ENCODE measurements at regions not wholly inside any gene's neighbourhood (a gene's known extent, or its start where the extent isn't known, plus 50 kb on each side); places are given as distances from the start of the nearest gene placed in this dataset.

GRCh38 chr1:195085196-195085595 lies 1523.0 kb downstream of the KCNT2 start:
- no peak for DNase-seq (ENCODE audit: low read depth in 2 of 2)

GRCh38 chr1:195082183-195082582 lies 1526.1 kb downstream of the KCNT2 start:
- DNase-seq (ENCODE audit: low read depth in 2 of 2): no peak

- no peak for DNase-seq (ENCODE audit: low read depth in 2 of 2)
Observed at GRCh38 chr1:195076682-195077081, 1531.6 kb downstream of the KCNT2 start.

- DNase-seq (ENCODE audit: low read depth in 2 of 2): no peak
Observed at GRCh38 chr1:195075973-195076372, 1532.3 kb downstream of the KCNT2 start.

GRCh38 chr1:195071461-195071860 lies 1536.8 kb downstream of the KCNT2 start:
- DNase-seq (ENCODE audit: low read depth in 2 of 2): no peak

- no peak for DNase-seq (ENCODE audit: low read depth in 2 of 2)
Observed at GRCh38 chr1:195065437-195065836, 1542.8 kb downstream of the KCNT2 start.

- no peak for DNase-seq (ENCODE audit: low read depth in 2 of 2)
Observed at GRCh38 chr1:195064358-195064757, 1543.9 kb downstream of the KCNT2 start.

DNA sequence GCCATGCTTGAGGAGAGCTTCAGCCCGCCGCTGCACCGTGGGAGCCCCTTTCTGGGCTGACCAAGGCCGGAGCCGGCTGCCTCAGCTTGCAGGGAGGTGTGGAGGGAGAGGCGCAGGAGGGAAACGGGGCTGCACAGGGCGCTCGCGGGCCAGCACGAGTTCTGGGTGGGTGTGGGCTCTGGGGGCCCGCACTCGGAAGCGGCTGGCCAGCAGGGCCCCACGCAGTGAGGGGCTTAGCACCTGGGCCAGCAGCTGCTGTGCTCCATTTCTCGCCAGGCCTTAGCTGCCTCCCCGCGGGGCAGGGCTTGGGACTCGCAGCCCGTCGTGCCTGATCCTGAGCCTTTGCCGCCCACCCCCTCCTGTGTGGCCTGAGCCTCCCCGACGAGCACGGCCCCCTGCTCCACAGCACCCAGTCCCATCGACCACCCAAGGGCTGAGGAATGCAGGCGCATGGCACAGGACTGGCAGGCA lies 1554.0 kb downstream of the KCNT2 start:
- DNase-seq (ENCODE audit: low read depth in 2 of 2): no peak

GRCh38 chr1:195053478-195053877 lies 1554.8 kb downstream of the KCNT2 start:
- DNase-seq (ENCODE audit: low read depth in 2 of 2): no peak

DNA sequence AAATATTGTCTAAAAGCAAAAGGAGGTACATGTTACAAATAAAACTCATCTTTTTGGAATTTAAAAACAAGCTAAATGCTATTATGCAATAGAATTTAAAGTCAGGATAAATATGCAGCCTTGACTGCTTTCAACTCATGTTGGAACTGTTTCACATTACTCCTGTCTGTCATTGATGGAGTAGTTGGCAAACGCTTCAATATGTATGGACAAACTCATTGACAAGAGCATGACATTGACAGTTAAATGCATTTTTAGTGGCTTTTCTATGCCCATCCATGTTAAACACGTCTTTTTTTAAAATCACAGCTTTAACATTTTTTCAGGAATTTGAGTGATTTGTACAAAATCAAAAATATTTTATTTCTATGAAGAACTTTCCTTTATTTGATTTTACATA lies 1560.5 kb downstream of the KCNT2 start:
- no peak for DNase-seq (ENCODE audit: low read depth in 2 of 2)

DNA sequence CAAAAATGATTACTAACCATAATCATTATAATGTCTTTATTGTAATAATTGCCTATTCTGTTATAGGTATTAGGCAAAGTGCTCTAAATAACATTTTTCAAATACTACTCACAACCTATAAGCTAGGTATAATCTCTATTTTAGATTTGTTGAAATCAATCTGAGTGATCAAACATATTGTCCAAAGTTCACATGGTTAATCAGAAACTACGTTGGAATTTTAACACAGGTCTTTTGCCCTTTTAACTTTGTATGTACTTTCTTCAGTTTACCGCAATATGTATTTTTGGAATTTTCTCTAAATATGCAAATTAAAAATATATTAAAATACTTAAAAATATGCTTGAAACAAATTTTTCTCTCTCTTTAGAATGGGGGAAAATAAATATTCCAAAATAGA lies 1563.2 kb downstream of the KCNT2 start:
- DNase-seq (ENCODE audit: low read depth in 2 of 2): no peak

GRCh38 chr1:195030793-195031192 lies 1577.4 kb downstream of the KCNT2 start:
- no peak for DNase-seq (ENCODE audit: low read depth in 2 of 2)

- DNase-seq (ENCODE audit: low read depth in 2 of 2): no peak
Observed at GRCh38 chr1:195026792-195027191, 1581.4 kb downstream of the KCNT2 start.

GRCh38 chr1:195019385-195019784 lies 1588.9 kb downstream of the KCNT2 start:
- DNase-seq (ENCODE audit: low read depth in 2 of 2): no peak

- DNase-seq (ENCODE audit: low read depth in 2 of 2): no peak
Observed at GRCh38 chr1:195012995-195013394, 1595.2 kb downstream of the KCNT2 start.

DNA sequence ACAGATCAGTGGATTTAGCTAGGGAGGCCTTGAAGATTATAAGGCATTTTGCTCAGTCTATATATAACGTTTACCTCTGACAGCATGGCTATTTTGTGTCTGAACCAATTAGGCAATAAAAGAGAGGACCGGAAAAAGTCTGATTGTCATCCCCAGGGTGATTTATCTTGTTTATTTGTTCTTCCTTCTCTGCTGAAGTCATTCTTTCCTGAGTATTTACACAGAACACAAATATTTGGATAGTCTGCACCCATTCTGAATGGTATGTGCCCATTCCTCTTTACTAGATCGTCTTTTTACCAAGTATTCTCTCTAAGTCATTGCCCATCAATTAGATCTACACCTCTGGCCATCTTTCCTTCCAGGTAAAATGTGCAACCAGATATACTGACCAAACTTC lies 1602.9 kb downstream of the KCNT2 start:
- DNase-seq (ENCODE audit: low read depth in 2 of 2): no peak

DNA sequence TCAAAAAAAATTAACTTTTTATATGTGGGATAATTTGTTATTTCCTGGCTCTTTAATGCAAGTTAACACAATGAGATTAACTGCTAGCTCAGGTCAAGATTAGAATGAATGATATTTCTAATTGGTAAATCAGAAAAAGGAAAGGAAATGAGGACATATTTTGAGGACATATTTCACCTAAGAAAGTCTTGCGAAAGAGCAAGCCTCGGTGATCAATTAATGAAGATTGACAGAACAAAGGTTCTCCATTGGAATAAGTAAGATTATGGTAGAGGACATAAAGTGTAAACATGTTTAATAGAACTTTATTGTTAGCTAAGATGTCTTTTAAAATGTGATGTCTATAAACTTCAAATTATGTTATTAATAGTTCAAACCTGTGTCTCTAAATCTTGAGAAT lies 1617.8 kb downstream of the KCNT2 start:
- DNase-seq (ENCODE audit: low read depth in 2 of 2): no peak

DNA sequence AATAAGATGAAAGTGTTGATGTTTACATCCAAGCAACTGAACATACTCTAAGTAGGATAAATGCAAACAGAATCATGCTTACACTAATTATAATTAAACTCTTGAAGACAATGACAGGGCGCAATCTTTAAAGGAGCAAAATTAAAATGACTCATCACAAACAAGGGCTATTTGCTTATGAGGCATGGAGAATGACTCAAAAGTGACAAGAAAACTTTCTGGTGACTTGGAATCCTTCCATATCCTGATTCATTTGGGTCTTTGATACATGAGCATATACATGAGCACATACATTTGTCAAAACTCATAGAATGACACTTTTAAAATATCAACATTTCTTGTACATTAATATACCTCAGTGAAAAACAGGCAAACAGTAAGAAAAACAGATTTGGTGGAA lies 1632.3 kb downstream of the KCNT2 start:
- no peak for DNase-seq (ENCODE audit: low read depth in 2 of 2)

DNA sequence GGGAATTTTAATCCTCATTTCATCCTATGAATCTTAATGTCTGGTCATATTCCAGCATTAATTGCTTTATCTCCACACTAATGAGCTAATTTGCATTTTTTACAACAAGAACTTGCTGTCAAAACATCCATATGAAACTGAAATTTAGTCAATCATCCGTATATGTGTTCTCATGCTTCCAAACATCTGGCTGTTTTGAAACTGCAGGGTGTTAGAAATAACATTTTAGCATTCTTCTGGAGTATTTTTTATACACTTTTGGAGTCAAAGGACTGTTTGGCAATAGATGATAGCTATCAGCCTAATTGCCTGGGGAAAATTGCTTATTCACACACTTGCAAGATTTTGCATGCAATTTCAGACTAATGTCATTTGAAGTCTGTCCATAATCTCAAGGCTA lies 1639.3 kb downstream of the KCNT2 start:
- DNase-seq (ENCODE audit: low read depth in 2 of 2): no peak

- DNase-seq (ENCODE audit: low read depth in 2 of 2): no peak
Observed at GRCh38 chr1:194959795-194960194, 1648.4 kb downstream of the KCNT2 start.

DNA sequence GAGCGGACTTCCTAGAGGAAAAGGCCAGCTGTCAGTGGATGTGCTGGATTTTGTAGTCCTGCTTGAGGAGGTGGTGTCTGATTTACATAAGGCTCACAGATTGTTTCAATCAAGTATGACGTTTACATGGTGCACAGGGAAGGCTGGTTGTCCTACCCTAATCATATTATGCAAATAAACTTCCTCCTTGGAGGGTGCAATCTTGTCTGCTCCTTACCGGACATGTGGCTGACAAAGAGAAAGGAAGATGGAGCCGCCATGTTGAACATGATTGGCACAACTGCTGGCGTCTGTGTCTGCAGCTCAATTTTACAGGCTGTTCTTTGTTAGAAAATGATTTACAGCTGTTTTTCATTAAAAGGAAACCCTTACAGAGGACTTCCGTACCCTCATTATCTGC lies 1656.1 kb downstream of the KCNT2 start:
- no peak for DNase-seq (ENCODE audit: low read depth in 2 of 2)

- no peak for DNase-seq (ENCODE audit: low read depth in 2 of 2)
Observed at GRCh38 chr1:194950584-194950983, 1657.7 kb downstream of the KCNT2 start.

DNA sequence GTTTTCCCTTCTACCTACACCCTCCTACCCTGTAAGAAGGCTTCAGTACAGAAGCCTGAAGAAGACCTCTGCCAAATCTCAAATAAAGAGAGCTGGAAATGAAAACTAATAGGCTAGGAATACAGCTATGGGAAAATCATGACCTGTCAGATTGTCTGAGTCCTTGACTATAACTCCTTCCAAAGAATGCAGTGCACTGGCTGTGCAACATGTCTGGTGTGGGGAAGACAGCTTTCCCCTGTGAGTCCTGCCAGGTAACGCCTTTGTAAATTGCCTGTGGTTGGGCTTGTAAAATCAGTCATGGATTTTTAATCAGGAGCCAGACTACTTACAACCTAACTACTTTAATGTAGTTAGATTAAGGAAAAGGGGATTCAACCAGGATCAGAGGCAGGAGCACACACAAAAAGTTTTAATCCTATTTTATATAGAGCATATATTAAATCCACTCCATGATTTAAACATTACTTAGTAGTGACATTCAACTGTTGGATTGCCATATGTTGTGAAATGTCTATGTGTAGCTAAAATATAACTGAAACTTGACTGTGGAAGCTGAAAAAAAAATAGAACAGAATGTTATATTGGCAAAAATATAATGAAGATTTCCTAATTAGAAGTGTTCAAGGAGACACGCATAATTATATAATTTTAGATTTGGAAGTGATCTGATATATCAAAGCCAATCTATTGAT lies 1667.8 kb downstream of the KCNT2 start:
- DNase-seq (ENCODE audit: low read depth in 2 of 2): no peak

GRCh38 chr1:194935864-194936263 lies 1672.4 kb downstream of the KCNT2 start:
- DNase-seq (ENCODE audit: low read depth in 2 of 2): no peak
